Stimulated activated CD4-positive, alpha-beta T cell treated with anti-CD3 and anti-CD28 coated beads, Interleukin-4, amount 100 ng/mL, for 1 hour (primary cell): ENCODE measurements at regions not wholly inside any gene's neighbourhood (a gene's known extent, or its start where the extent isn't known, plus 50 kb on each side); places are given as distances from the start of the nearest gene placed in this dataset.

Source experiments
- DNase-seq: peaks from one replicate; pipeline ENCODE4 v3.0.0-alpha.2; 2020

- no peak for DNase-seq
These were observed 149.0 kb downstream of the GLI2 start for GRCh38 chr2:120884472-120885290.

- DNase-seq, result no peak
These were observed 149.7 kb downstream of the GLI2 start for GRCh38 chr2:120885321-120885720.

GRCh38 chr2:120885749-120886148 lies 150.1 kb downstream of the GLI2 start:
- DNase-seq, result no peak

- no peak for DNase-seq
These were observed 151.1 kb downstream of the GLI2 start for GRCh38 chr2:120886534-120887319.

GRCh38 chr2:120887320-120887697 lies 151.6 kb downstream of the GLI2 start:
- no peak for DNase-seq

GRCh38 chr2:120887741-120888231 lies 152.1 kb downstream of the GLI2 start:
- no peak for DNase-seq

GRCh38 chr2:120888851-120889250 lies 153.2 kb downstream of the GLI2 start:
- DNase-seq, result no peak

GRCh38 chr2:120889936-120890335 lies 154.3 kb downstream of the GLI2 start:
- no peak for DNase-seq

GRCh38 chr2:120890566-120891360 lies 155.1 kb downstream of the GLI2 start:
- no peak for DNase-seq

GRCh38 chr2:120892271-120892966 lies 156.8 kb downstream of the GLI2 start:
- DNase-seq, result no peak

GRCh38 chr2:120892967-120893667 lies 157.4 kb downstream of the GLI2 start:
- no peak for DNase-seq

GRCh38 chr2:120893811-120894584 lies 158.3 kb downstream of the GLI2 start:
- no peak for DNase-seq

- no peak for DNase-seq
These were observed 159.3 kb downstream of the GLI2 start for GRCh38 chr2:120894966-120895365.

- no peak for DNase-seq
These were observed 160.5 kb downstream of the GLI2 start for GRCh38 chr2:120896126-120896525.

GRCh38 chr2:120896901-120897300 lies 161.2 kb downstream of the GLI2 start:
- no peak for DNase-seq

- no peak for DNase-seq
These were observed 161.7 kb downstream of the GLI2 start for GRCh38 chr2:120897399-120897798.

GRCh38 chr2:120898496-120898895 lies 162.8 kb downstream of the GLI2 start:
- DNase-seq, result no peak

- DNase-seq, result no peak
These were observed 163.5 kb downstream of the GLI2 start for GRCh38 chr2:120898961-120899750.

GRCh38 chr2:120899771-120900170 lies 164.1 kb downstream of the GLI2 start:
- no peak for DNase-seq

- no peak for DNase-seq
These were observed 165.5 kb downstream of the GLI2 start for GRCh38 chr2:120901201-120901600.
